Dendritic cell treated with granulocyte-macrophage colony-stimulating factor and Interleukin-4, amounts not matched to agents 40 ng/mL and 50 ng/mL, for 4 days (primary cell): ENCODE measurements at regions not wholly inside any gene's neighbourhood (a gene's known extent, or its start where the extent isn't known, plus 50 kb on each side); places are given as distances from the start of the nearest gene placed in this dataset.

Source experiments
- H3K27ac Mint-ChIP-seq: one replicate; pipeline ENCODE4 v1.8.0; 2022; ENCODE audit warnings: mild to moderate bottlenecking, mixed read lengths
- H3K27me3 Mint-ChIP-seq: one replicate; pipeline ENCODE4 v1.8.0; 2022; ENCODE audit warnings: mild to moderate bottlenecking, mixed read lengths
- H3K36me3 Mint-ChIP-seq: one replicate; pipeline ENCODE4 v1.8.0; 2022; ENCODE audit warnings: low read depth, mixed read lengths
- H3K4me1 Mint-ChIP-seq: one replicate; pipeline ENCODE4 v1.8.0; 2022; ENCODE audit warnings: low read depth, mixed read lengths
- H3K4me3 Mint-ChIP-seq: one replicate; pipeline ENCODE4 v1.8.0; 2022; ENCODE audit warnings: mild to moderate bottlenecking, moderate library complexity, mixed read lengths
- H3K9me3 Mint-ChIP-seq: one replicate; pipeline ENCODE4 v1.8.0; 2022; ENCODE audit warnings: mixed read lengths
- intact Hi-C: fragments of 100-400 bp; cut with micrococcal nuclease; formaldehyde crosslinking; loops from one replicate; pipeline ENCODE4 v1.15.0; 2022

DNA sequence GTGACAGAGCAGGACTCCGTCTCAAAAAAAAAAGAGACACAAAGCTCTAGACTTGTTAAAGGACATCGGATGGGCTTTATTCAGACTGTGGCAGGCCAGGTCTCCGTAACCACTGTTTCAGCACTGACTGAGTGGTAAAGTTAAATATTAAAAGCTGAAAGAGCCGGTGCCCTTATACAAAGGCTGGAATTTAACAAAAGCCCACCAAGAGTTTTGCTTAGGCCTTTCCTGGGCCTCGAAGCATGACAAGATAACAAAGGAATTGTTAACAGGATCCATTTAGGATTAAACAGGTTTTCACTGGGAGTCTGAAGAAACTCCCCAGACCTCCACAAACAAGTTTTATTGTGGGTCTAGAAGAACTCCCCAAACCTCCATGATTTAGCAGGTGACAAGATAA lies 727.8 kb downstream of the TYW1 start:
- no peaks in the 10 kb centered on the region for H3K36me3 Mint-ChIP-seq
- no peak overlapping the region for H3K4me3 Mint-ChIP-seq
- H3K4me1 Mint-ChIP-seq: no peaks in the 10 kb centered on the region
- no peak overlapping the region for H3K27ac Mint-ChIP-seq
- no peaks in the 10 kb centered on the region for H3K27me3 Mint-ChIP-seq
- intact Hi-C loops: no loop called here
- H3K9me3 Mint-ChIP-seq: peaks cover 76% of the 10 kb centered on the region

- Mint-ChIP-seq H3K27me3 (no peaks in the 10 kb centered on the region), H3K36me3 (no peaks in the 10 kb centered on the region), H3K4me3 (no peak overlapping the region), H3K4me1 (no peaks in the 10 kb centered on the region), H3K9me3 (peaks cover 81% of the 10 kb centered on the region), H3K27ac (no peak overlapping the region)
- intact Hi-C loops: no loop called here
These were observed 728.3 kb downstream of the TYW1 start for GRCh38 chr7:67724955-67725354.

GRCh38 chr7:67725423-67725822 lies 728.8 kb downstream of the TYW1 start:
- Mint-ChIP-seq H3K36me3 (no peaks in the 10 kb centered on the region), H3K9me3 (peaks cover 84% of the 10 kb centered on the region), H3K4me1 (no peaks in the 10 kb centered on the region), H3K4me3 (no peak overlapping the region), H3K27me3 (no peaks in the 10 kb centered on the region), H3K27ac (no peak overlapping the region)
- intact Hi-C loops: no loop called here

DNA sequence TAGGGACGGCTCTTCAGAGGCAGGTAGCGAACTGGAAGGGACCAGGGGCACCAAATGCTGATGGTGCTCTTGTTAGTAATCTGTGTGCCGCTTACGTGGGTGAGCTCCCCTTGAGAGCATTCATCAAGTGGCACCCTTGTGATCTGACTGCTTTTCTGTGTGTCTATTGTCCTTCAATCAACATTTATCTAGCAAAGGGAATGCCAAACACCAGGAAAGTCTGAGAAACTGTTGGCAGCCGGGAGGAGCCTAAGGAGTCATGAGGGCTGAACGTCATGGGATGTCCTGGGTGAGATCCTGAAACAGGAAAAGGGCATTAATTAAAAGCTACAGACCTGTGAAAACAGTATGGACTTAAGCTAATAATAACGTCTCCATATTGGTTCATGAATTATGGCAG lies 733.1 kb downstream of the TYW1 start:
- Mint-ChIP-seq H3K27ac (no peak overlapping the region), H3K36me3 (no peaks in the 10 kb centered on the region), H3K4me3 (no peak overlapping the region), H3K9me3 (peaks cover 74% of the 10 kb centered on the region), H3K4me1 (no peaks in the 10 kb centered on the region), H3K27me3 (no peaks in the 10 kb centered on the region)
- intact Hi-C loops: no loop called here

DNA sequence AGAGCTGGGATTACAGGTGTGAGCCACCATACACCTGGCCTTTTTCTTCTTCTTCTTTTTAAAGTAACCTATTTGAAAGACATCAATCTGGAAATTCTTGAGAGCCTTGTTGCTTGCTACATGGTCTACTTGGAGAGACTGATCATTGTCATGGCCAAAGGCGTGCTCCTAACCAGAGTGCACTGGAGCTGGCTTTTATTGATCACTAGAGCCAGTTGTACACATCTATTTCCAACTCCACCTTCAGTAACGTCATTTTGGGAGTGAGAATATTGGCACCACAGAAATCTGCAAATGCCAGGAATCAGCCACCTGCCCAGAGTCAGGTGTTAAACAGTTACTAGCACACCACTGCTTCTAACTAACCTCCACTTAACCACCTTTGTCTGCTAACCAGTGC lies 735.1 kb downstream of the TYW1 start:
- Mint-ChIP-seq H3K27ac (no peak overlapping the region), H3K9me3 (peaks cover 68% of the 10 kb centered on the region), H3K4me3 (no peak overlapping the region), H3K27me3 (no peaks in the 10 kb centered on the region), H3K4me1 (no peaks in the 10 kb centered on the region), H3K36me3 (no peaks in the 10 kb centered on the region)
- intact Hi-C loops: no loop called here

- Mint-ChIP-seq H3K4me1 (no peaks in the 10 kb centered on the region), H3K27me3 (no peaks in the 10 kb centered on the region), H3K36me3 (no peaks in the 10 kb centered on the region), H3K4me3 (no peak overlapping the region), H3K9me3 (peaks cover 71% of the 10 kb centered on the region), H3K27ac (no peak overlapping the region)
- intact Hi-C loops: no loop called here
These were observed 736.3 kb downstream of the TYW1 start for GRCh38 chr7:67732898-67733297.

DNA sequence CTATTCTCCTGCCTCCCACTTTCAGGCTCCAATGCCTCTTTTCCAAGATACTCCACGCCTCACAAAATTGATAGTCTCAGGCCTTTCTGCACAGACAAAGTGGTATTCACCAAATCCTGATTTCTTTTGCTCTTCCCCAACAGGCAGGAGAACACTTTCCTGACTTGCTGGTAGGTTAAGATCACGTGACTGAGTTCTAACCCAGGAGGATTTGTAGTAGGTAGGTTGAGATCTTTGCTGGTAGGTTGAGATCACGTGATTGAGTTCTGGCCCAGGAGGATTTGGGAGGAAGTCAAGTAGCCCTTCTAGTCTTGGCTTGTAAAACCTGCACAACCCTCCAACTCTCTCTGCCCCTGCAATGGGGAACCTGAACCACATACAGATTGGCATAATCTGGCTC lies 741.5 kb downstream of the TYW1 start:
- H3K9me3 Mint-ChIP-seq: peaks cover 88% of the 10 kb centered on the region
- no peaks in the 10 kb centered on the region for H3K27me3 Mint-ChIP-seq
- H3K27ac Mint-ChIP-seq: no peak overlapping the region
- no peaks in the 10 kb centered on the region for H3K36me3 Mint-ChIP-seq
- intact Hi-C loops: no loop called here
- H3K4me3 Mint-ChIP-seq: no peak overlapping the region
- no peaks in the 10 kb centered on the region for H3K4me1 Mint-ChIP-seq

DNA sequence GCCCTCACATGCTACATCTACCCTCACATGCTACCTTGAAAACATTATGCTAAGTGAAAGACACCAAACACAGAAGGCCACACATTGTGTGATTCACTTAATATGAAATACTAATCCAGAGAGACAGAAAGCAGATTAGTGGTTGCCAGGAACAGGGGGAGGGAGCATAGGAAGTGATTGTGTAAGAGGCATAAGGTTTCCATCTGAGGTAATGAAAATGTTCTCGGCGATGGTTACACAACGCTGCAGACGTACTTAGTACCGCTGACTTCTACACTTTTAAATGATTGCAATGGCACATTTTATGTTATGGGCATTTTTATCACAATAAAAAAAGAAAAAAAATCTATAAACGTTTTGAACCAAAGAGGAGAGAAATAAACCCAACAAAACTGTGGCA lies 742.3 kb downstream of the TYW1 start:
- intact Hi-C loops: no loop called here
- no peak overlapping the region for H3K4me3 Mint-ChIP-seq
- no peaks in the 10 kb centered on the region for H3K4me1 Mint-ChIP-seq
- H3K27me3 Mint-ChIP-seq: no peaks in the 10 kb centered on the region
- H3K9me3 Mint-ChIP-seq: peaks cover 88% of the 10 kb centered on the region
- no peak overlapping the region for H3K27ac Mint-ChIP-seq
- no peaks in the 10 kb centered on the region for H3K36me3 Mint-ChIP-seq

GRCh38 chr7:67743501-67743900 lies 746.9 kb downstream of the TYW1 start:
- Mint-ChIP-seq H3K9me3 (peaks cover 90% of the 10 kb centered on the region), H3K27ac (no peak overlapping the region), H3K4me3 (no peak overlapping the region), H3K27me3 (no peaks in the 10 kb centered on the region), H3K36me3 (no peaks in the 10 kb centered on the region), H3K4me1 (no peaks in the 10 kb centered on the region)
- intact Hi-C loops: no loop called here

DNA sequence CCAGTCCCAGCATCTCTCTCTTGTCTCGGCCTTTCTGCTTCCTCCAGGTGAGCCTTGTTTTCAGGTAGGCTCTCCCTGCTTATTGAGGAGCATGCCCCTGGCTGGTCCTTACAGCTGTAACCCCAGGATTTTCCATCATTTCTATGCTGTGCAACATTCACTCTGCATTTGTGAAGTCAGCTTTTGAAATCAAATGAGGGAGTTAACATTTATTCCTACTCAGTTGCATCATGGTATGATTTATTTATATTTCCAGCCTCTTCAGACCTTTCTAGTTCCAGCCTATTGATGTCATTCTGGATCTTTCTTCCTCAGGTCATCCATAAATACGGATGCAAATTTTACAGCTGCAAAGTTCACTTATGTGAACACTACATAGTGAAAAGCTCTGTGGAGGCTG lies 755.6 kb downstream of the TYW1 start:
- no peaks in the 10 kb centered on the region for H3K4me1 Mint-ChIP-seq
- no peaks in the 10 kb centered on the region for H3K36me3 Mint-ChIP-seq
- intact Hi-C loops: no loop called here
- no peaks in the 10 kb centered on the region for H3K27me3 Mint-ChIP-seq
- peaks cover 46% of the 10 kb centered on the region for H3K9me3 Mint-ChIP-seq
- H3K27ac Mint-ChIP-seq: no peak overlapping the region
- no peak overlapping the region for H3K4me3 Mint-ChIP-seq

DNA sequence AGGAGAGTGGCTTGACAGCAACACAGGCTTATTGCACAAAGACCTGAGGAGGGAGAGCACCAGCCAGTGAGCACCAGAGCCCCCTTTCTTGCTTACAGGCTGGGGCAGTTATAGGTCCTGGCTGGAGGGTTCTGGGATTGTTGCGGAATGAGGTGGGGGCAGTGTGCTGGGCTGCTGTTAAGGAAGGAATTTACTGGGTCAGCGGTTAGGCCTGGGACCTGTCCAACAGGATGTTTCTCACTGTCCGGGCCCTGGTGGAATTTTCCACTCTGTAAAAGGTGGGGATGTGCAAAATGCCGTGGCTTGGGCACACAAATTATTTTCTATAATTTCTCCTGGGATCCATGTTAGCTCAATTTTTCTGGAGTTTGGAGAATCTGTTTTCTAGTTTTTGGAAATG lies 757.3 kb downstream of the TYW1 start:
- Mint-ChIP-seq H3K4me1 (no peaks in the 10 kb centered on the region), H3K27me3 (no peaks in the 10 kb centered on the region), H3K4me3 (no peak overlapping the region), H3K27ac (no peak overlapping the region), H3K36me3 (no peaks in the 10 kb centered on the region), H3K9me3 (peaks cover 42% of the 10 kb centered on the region)
- intact Hi-C loops: no loop called here

- H3K4me1 Mint-ChIP-seq: no peaks in the 10 kb centered on the region
- peaks cover 39% of the 10 kb centered on the region for H3K9me3 Mint-ChIP-seq
- H3K36me3 Mint-ChIP-seq: no peaks in the 10 kb centered on the region
- no peak overlapping the region for H3K27ac Mint-ChIP-seq
- intact Hi-C loops: no loop called here
- H3K27me3 Mint-ChIP-seq: no peaks in the 10 kb centered on the region
- no peak overlapping the region for H3K4me3 Mint-ChIP-seq
These were observed 758.0 kb downstream of the TYW1 start for GRCh38 chr7:67754651-67755050.

DNA sequence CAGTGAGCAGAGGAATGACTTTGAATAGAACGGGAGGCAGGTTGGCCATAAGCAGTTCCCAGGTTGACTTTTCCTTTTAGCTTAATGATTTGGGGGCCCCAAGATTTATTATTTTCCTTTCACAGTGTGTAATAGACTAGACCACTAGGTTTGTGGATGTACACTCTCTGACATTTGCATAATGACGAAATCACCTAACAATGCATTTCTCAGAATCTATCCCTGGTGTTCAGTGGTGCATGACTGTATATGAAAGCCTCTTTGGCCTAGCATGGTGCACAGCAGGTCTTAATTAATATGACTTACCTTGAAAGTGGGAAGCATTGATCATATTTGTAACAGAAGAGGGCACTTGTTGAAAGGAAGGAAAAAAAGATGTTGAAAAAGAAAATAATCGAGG lies 761.9 kb downstream of the TYW1 start:
- Mint-ChIP-seq H3K4me1 (no peaks in the 10 kb centered on the region), H3K36me3 (no peaks in the 10 kb centered on the region), H3K27ac (no peak overlapping the region), H3K9me3 (peaks cover 28% of the 10 kb centered on the region), H3K27me3 (no peaks in the 10 kb centered on the region), H3K4me3 (no peak overlapping the region)
- intact Hi-C loops: no loop called here

DNA sequence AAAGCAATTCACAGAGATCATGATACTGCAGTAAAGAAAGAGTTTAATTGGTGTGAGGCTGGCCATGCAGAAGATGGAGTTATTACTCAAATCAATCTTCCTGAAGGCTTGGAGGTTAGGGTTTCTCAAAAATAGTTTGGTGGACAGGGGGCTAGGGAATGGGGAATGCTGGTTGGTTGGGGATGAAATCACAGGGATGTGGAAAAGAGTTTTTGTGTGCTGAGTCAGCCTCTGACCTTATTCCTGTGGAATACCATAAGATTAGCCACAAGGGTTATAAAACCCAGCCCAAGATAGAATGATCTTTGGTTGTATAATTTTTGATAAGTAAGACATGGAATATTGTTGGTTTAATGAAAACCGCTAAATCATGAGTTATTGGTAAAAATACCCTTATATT lies 764.3 kb downstream of the TYW1 start:
- Mint-ChIP-seq H3K27ac (no peak overlapping the region), H3K27me3 (no peaks in the 10 kb centered on the region), H3K36me3 (no peaks in the 10 kb centered on the region), H3K4me1 (no peaks in the 10 kb centered on the region), H3K9me3 (peaks cover 28% of the 10 kb centered on the region), H3K4me3 (no peak overlapping the region)
- intact Hi-C loops: no loop called here

DNA sequence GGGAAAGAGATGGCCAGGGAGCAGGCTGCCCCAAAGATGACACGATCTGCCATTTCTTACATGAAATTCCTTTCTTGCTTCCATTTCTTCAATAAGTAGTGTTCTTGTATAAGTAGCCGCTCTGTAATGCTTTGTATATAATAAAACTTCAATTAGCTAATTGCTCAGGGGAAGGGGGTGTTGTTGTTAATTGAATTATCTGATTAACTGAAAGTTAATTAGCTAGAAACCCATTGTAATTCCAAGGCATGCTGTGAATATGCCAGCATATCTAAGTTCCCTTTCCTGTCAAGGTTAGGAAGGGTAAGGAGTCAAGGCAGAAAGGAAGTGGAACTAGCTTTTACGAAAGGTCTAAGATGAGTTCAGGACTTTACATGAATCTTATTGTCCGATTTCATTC lies 765.9 kb downstream of the TYW1 start:
- peaks cover 28% of the 10 kb centered on the region for H3K9me3 Mint-ChIP-seq
- no peaks in the 10 kb centered on the region for H3K4me1 Mint-ChIP-seq
- no peak overlapping the region for H3K27ac Mint-ChIP-seq
- H3K4me3 Mint-ChIP-seq: no peak overlapping the region
- intact Hi-C loops: no loop called here
- no peaks in the 10 kb centered on the region for H3K36me3 Mint-ChIP-seq
- H3K27me3 Mint-ChIP-seq: no peaks in the 10 kb centered on the region

- no peaks in the 10 kb centered on the region for H3K4me1 Mint-ChIP-seq
- H3K27ac Mint-ChIP-seq: no peak overlapping the region
- no peaks in the 10 kb centered on the region for H3K27me3 Mint-ChIP-seq
- H3K4me3 Mint-ChIP-seq: no peak overlapping the region
- no peaks in the 10 kb centered on the region for H3K36me3 Mint-ChIP-seq
- H3K9me3 Mint-ChIP-seq: peaks cover 19% of the 10 kb centered on the region
- intact Hi-C loops: no loop called here
These were observed 767.7 kb downstream of the TYW1 start for GRCh38 chr7:67764289-67764688.
